ENCODE measurements at regions not wholly inside any gene's neighbourhood (a gene's known extent, or its start where the extent isn't known, plus 50 kb on each side); places are given as distances from the start of the nearest gene placed in this dataset.

- in situ Hi-C loops (cut with MboI; ENCODE audit: low sequenced_read_pairs), result loop anchor here (10.0 to 25.0 kb wide), 2 partner anchors 197 to 601 kb away; no protein-coding TSS in a partner anchor
Measured at GRCh38 chr1:200288226-200288625, 121.6 kb downstream of the ZNF281 start.

- in situ Hi-C loops (cut with MboI; ENCODE audit: low sequenced_read_pairs), result loop anchor here (10.0 to 25.0 kb wide), 2 partner anchors 201 to 597 kb away; no protein-coding TSS in a partner anchor
Measured at GRCh38 chr1:200284236-200284635, 125.6 kb downstream of the ZNF281 start.

GRCh38 chr1:200282497-200283122, 127.2 kb downstream of the ZNF281 start:
- in situ Hi-C loops (cut with MboI; ENCODE audit: low sequenced_read_pairs), result loop anchor here (10.0 to 25.0 kb wide), 2 partner anchors 202 to 595 kb away; no protein-coding TSS in a partner anchor

- in situ Hi-C loops (cut with MboI; ENCODE audit: low sequenced_read_pairs), result loop anchor here (10.0 to 25.0 kb wide), 2 partner anchors 203 to 594 kb away; no protein-coding TSS in a partner anchor
Measured at GRCh38 chr1:200281201-200281835, 128.5 kb downstream of the ZNF281 start.

GRCh38 chr1:200279810-200280411, 129.9 kb downstream of the ZNF281 start:
- in situ Hi-C loops (cut with MboI; ENCODE audit: low sequenced_read_pairs), result loop anchor here (10.0 to 25.0 kb wide), 2 partner anchors 205 to 593 kb away; no protein-coding TSS in a partner anchor

- in situ Hi-C loops (cut with MboI; ENCODE audit: low sequenced_read_pairs), result loop anchor here (25.0 kb wide), 1 partner anchor 589 kb away; no protein-coding TSS in a partner anchor
Measured at GRCh38 chr1:200275816-200276453, 133.9 kb downstream of the ZNF281 start.

GRCh38 chr1:200275415-200275814, 134.4 kb downstream of the ZNF281 start:
- in situ Hi-C loops (cut with MboI; ENCODE audit: low sequenced_read_pairs), result loop anchor here (25.0 kb wide), 1 partner anchor 588 kb away; no protein-coding TSS in a partner anchor

GRCh38 chr1:200274116-200274515, 135.7 kb downstream of the ZNF281 start:
- in situ Hi-C loops (cut with MboI; ENCODE audit: low sequenced_read_pairs), result no loop called here

GRCh38 chr1:200272481-200273068, 137.3 kb downstream of the ZNF281 start:
- in situ Hi-C loops (cut with MboI; ENCODE audit: low sequenced_read_pairs), result no loop called here

- in situ Hi-C loops (cut with MboI; ENCODE audit: low sequenced_read_pairs), result no loop called here
Measured at GRCh38 chr1:200269256-200269655, 140.6 kb downstream of the ZNF281 start.

GRCh38 chr1:200267937-200268336, 141.9 kb downstream of the ZNF281 start:
- in situ Hi-C loops (cut with MboI; ENCODE audit: low sequenced_read_pairs), result no loop called here

GRCh38 chr1:200267458-200267857, 142.4 kb downstream of the ZNF281 start:
- in situ Hi-C loops (cut with MboI; ENCODE audit: low sequenced_read_pairs), result no loop called here

GRCh38 chr1:200266871-200267270, 143.0 kb downstream of the ZNF281 start:
- in situ Hi-C loops (cut with MboI; ENCODE audit: low sequenced_read_pairs), result no loop called here

GRCh38 chr1:200265881-200266280, 144.0 kb downstream of the ZNF281 start:
- in situ Hi-C loops (cut with MboI; ENCODE audit: low sequenced_read_pairs), result no loop called here

GRCh38 chr1:200265104-200265503, 144.7 kb downstream of the ZNF281 start:
- in situ Hi-C loops (cut with MboI; ENCODE audit: low sequenced_read_pairs), result no loop called here

- in situ Hi-C loops (cut with MboI; ENCODE audit: low sequenced_read_pairs), result no loop called here
Measured at GRCh38 chr1:200263203-200263602, 146.6 kb downstream of the ZNF281 start.

GRCh38 chr1:200262326-200262965, 147.4 kb downstream of the ZNF281 start:
- in situ Hi-C loops (cut with MboI; ENCODE audit: low sequenced_read_pairs), result no loop called here

- in situ Hi-C loops (cut with MboI; ENCODE audit: low sequenced_read_pairs), result no loop called here
Measured at GRCh38 chr1:200260597-200261335, 149.1 kb downstream of the ZNF281 start.
